KMS-11 (cell line): ENCODE measurements at regions not wholly inside any gene's neighbourhood (a gene's known extent, or its start where the extent isn't known, plus 50 kb on each side); places are given as distances from the start of the nearest gene placed in this dataset.

Experiments used
- H2AFZ ChIP-seq: fragments of 200-600 bp; sonication (generic); 2 replicates; pipeline ENCODE4 v1.6.1; 2016; ENCODE audit warnings: antibody characterized with exemption, mixed run types, low read depth
- H3K27ac ChIP-seq: fragments of 200-600 bp; sonication (generic); 2 replicates; pipeline ENCODE4 v1.6.1; 2016; ENCODE audit warnings: mild to moderate bottlenecking, mixed run types
- H3K27me3 ChIP-seq: fragments of 200-600 bp; sonication (generic); 2 replicates; pipeline ENCODE4 v1.6.1; 2017; ENCODE audit warnings: mild to moderate bottlenecking, low read depth, mixed run types, moderate library complexity; ENCODE audit not compliant: insufficient read depth
- H3K36me3 ChIP-seq: fragments of 200-600 bp; sonication (generic); 2 replicates; pipeline ENCODE4 v1.6.1; 2017; ENCODE audit warnings: mild to moderate bottlenecking, mixed run types; ENCODE audit not compliant: insufficient read depth
- H3K4me1 ChIP-seq: fragments of 200-600 bp; sonication (generic); 2 replicates; pipeline ENCODE4 v1.6.1; 2016; ENCODE audit warnings: mild to moderate bottlenecking, low read depth, mixed run types; ENCODE audit not compliant: poor library complexity, severe bottlenecking
- H3K4me2 ChIP-seq: fragments of 200-600 bp; sonication (generic); 2 replicates; pipeline ENCODE4 v1.7.0; 2016; ENCODE audit warnings: mild to moderate bottlenecking, mixed run types
- H3K4me3 ChIP-seq: fragments of 200-600 bp; sonication (generic); IDR thresholded peaks from 2 replicates; pipeline ENCODE4 v1.6.1; 2017; ENCODE audit warnings: low read depth, low read length, mixed read lengths; ENCODE audit not compliant: insufficient read depth
- H3K79me2 ChIP-seq: fragments of 200-600 bp; sonication (generic); 2 replicates; pipeline ENCODE4 v1.6.1; 2016; ENCODE audit warnings: low read depth, mixed run types; ENCODE audit not compliant: insufficient read depth
- H3K9ac ChIP-seq: fragments of 200-600 bp; sonication (generic); 2 replicates; pipeline ENCODE4 v1.6.1; 2016; ENCODE audit warnings: mild to moderate bottlenecking, mixed run types
- H4K20me1 ChIP-seq: fragments of 200-600 bp; sonication (generic); 2 replicates; pipeline ENCODE4 v1.6.1; 2016; ENCODE audit warnings: mild to moderate bottlenecking, mixed run types; ENCODE audit not compliant: insufficient read depth
- TF ChIP-seq, protein P1 (sequence below): fragments of 200-600 bp; sonication (generic); conservative IDR thresholded peaks from 2 replicates; pipeline ENCODE4 v1.6.1; 2017; ENCODE audit warnings: low read depth, mild to moderate bottlenecking, antibody characterized with exemption, low read length, moderate library complexity, mixed read lengths

DNA sequence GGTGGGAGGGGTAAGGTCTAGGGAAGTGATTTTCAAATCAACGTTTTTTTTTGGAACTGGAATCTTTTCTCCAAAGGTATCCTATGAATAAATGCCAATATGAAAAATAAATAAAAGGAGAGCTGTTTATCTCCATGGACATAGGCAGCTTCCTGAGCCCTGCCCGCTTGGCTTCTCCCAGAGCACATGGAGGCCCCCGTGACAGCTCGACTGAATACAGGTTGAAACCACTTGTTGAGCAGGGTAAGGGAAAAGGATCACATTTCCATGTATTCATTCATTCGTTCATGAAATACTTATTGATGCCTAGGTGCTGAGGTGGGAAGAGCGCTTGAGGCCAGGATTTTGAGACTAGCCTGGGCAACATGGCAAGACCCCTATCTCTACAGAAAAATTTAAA is 64.8 kb downstream of the MARCHF4 start:
- TF ChIP-seq, protein P1, sequence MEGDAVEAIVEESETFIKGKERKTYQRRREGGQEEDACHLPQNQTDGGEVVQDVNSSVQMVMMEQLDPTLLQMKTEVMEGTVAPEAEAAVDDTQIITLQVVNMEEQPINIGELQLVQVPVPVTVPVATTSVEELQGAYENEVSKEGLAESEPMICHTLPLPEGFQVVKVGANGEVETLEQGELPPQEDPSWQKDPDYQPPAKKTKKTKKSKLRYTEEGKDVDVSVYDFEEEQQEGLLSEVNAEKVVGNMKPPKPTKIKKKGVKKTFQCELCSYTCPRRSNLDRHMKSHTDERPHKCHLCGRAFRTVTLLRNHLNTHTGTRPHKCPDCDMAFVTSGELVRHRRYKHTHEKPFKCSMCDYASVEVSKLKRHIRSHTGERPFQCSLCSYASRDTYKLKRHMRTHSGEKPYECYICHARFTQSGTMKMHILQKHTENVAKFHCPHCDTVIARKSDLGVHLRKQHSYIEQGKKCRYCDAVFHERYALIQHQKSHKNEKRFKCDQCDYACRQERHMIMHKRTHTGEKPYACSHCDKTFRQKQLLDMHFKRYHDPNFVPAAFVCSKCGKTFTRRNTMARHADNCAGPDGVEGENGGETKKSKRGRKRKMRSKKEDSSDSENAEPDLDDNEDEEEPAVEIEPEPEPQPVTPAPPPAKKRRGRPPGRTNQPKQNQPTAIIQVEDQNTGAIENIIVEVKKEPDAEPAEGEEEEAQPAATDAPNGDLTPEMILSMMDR = no peak
- Histone ChIP-seq H3K27me3 (no peaks in the 10 kb centered on the region), H3K4me2 (no peak overlapping the region)

DNA sequence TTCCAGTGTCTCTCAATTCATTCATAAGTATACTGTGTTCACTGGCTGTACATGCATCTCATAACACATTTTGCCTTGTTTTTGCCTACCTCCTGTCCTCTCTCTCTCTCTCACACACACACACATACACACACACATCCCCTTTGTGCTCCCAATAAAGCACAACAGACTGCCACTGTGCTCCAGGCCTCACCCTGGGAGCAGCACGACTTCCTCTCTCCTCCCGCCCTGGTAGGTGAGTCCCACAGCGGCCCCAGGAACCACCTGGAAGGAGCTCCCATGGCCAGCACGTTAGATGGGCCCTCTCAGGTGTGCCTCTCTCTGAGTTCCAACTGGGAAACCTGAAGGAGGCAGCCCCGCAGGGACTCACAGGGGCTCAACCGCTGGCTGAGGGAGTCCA is 65.4 kb downstream of the MARCHF4 start:
- H3K27me3 ChIP-seq = no peaks in the 10 kb centered on the region
- H3K79me2 ChIP-seq = no peaks in the 10 kb centered on the region
- TF ChIP-seq, protein P1 = no peak
- no peak overlapping the region for H3K27ac ChIP-seq
- H4K20me1 ChIP-seq = no peaks in the 10 kb centered on the region
- no peak overlapping the region for H3K4me3 ChIP-seq
- H2AFZ ChIP-seq = no peak overlapping the region
- no peak overlapping the region for H3K9ac ChIP-seq
- no peak overlapping the region for H3K4me2 ChIP-seq
- H3K4me1 ChIP-seq = no peaks in the 10 kb centered on the region
- no peaks in the 10 kb centered on the region for H3K36me3 ChIP-seq

More for the DNA sequence above, 64.8 kb downstream of the MARCHF4 start:
- Histone ChIP-seq H3K4me3 (no peak overlapping the region), H3K36me3 (no peaks in the 10 kb centered on the region), H2AFZ (no peak overlapping the region), H4K20me1 (no peaks in the 10 kb centered on the region), H3K27ac (no peak overlapping the region), H3K79me2 (no peaks in the 10 kb centered on the region), H3K4me1 (no peaks in the 10 kb centered on the region), H3K9ac (no peak overlapping the region)

DNA sequence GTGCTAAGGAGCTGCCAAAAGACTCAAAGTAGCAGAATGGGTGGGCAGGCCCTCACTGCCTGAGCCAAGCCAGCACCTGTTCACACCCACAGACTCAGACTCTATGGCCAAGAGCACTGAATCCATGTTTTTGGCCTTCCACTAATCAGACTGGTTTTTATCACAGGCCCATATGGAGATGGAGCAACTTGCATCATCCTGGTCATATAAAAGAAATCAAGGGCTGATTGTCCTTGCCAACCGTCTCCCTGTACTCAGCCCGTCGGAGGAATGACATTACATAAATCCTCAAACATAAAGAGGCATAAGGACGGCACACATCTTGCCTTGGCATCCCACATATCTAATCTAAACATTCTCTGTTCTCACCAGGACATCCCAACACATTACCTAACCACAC is 66.7 kb downstream of the MARCHF4 start:
- no peaks in the 10 kb centered on the region for H3K4me1 ChIP-seq
- no peaks in the 10 kb centered on the region for H3K36me3 ChIP-seq
- no peak overlapping the region for H3K4me3 ChIP-seq
- H3K27ac ChIP-seq = no peak overlapping the region
- no peaks in the 10 kb centered on the region for H3K79me2 ChIP-seq
- no peaks in the 10 kb centered on the region for H3K27me3 ChIP-seq
- H2AFZ ChIP-seq = no peak overlapping the region
- no peak overlapping the region for H3K9ac ChIP-seq
- no peaks in the 10 kb centered on the region for H4K20me1 ChIP-seq
- TF ChIP-seq, protein P1 = no peak
- no peak overlapping the region for H3K4me2 ChIP-seq

DNA sequence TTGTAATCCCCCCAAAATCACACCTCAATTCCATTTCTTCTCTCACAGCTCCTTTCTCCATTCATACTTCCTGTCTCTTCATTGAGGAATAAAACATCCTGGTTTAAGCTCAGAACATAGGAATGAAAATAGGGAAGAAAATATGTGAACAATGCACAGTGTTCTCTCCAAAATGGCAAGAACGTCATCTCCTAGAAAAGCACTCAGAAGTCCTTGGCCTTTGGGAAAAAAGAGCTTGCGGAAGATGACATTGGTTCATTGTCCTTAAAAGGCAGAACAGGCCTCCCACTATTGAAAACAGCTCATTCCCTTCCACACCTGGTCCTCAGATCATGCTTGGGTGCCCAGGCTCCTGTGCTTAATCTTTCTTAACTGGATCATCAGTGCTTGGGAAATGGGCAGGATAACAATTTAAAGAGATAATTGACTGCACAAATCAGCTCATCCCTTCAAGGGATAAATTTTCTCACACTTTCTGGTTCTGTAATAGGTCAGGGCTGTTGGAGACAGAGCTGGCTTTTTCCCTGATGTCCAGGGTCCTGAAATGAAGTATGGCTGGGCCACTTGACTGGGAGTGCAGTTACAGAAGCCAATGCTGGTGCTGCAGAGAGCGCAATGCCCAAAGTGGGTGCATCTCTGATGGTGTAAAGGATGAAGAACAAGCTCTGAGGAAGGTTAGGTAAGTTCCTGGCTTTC is 69.2 kb downstream of the MARCHF4 start:
- Histone ChIP-seq H3K79me2 (no peaks in the 10 kb centered on the region), H2AFZ (no peak overlapping the region), H3K4me3 (no peak overlapping the region), H3K4me1 (no peaks in the 10 kb centered on the region), H3K27me3 (no peaks in the 10 kb centered on the region), H3K27ac (no peak overlapping the region), H3K4me2 (no peak overlapping the region), H4K20me1 (no peaks in the 10 kb centered on the region), H3K9ac (no peak overlapping the region), H3K36me3 (no peaks in the 10 kb centered on the region)
- TF ChIP-seq, protein P1 = no peak
